Caco-2 (cell line): ENCODE measurements at regions not wholly inside any gene's neighbourhood (a gene's known extent, or its start where the extent isn't known, plus 50 kb on each side); places are given as distances from the start of the nearest gene placed in this dataset.

ENCODE experiments used
- BruUV-seq: library from RNA; stranded (reverse); fragments of 400-500 nt; replicated peaks from 2 replicates; lab custom pipeline; 2021; lab: Mats Ljungman, UMichigan
- CTCF ChIA-PET: fragments of 300-600 bp; sonication (Branson Sonifier 250); formaldehyde crosslinking; loops from one replicate; lab custom pipeline; 2022; ENCODE audit warnings: antibody characterized with exemption; lab: Charles Lee
- POLR2A ChIA-PET: fragments of 300-600 bp; sonication (Branson Sonifier 250); formaldehyde crosslinking; loops from one replicate; lab custom pipeline; 2022; ENCODE audit warnings: antibody characterized with exemption; lab: Charles Lee
- DNase-seq, 2 experiments: peaks; one replicate each; pipeline versions ENCODE4 v3.0.0 to v3.0.0-alpha.2; 2020 to 2022
- H3K27me3 ChIP-seq: replicated peaks from 2 replicates; pipeline ENCODE4 v1.6.0; 2011; ENCODE audit warnings: low read length; ENCODE audit not compliant: control insufficient read depth, insufficient read depth
- H3K36me3 ChIP-seq: 2 replicates; pipeline ENCODE4 v1.5.1; 2011; ENCODE audit warnings: low read length; ENCODE audit not compliant: control insufficient read depth, insufficient read depth
- H3K4me1 ChIP-seq: fragments of 250-450 bp; sonication (Bioruptor Pico); 2 replicates; pipeline ENCODE4 v1.5.1; 2020; ENCODE audit warnings: mild to moderate bottlenecking
- H3K4me3 ChIP-seq: 2 replicates; pipeline ENCODE4 v1.5.1; 2011; ENCODE audit warnings: low read depth, mild to moderate bottlenecking, control low read depth, low read length
- H3K9me3 ChIP-seq: fragments of 250-450 bp; sonication (Bioruptor Pico); 2 replicates; pipeline ENCODE4 v1.5.1; 2020; ENCODE audit warnings: mild to moderate bottlenecking, moderate library complexity
- H3K27ac Mint-ChIP-seq: one replicate; pipeline ENCODE4 v1.8.0; 2022; ENCODE audit warnings: mixed read lengths; ENCODE audit not compliant: unreplicated experiment
- H3K27me3 Mint-ChIP-seq: one replicate; pipeline ENCODE4 v1.8.0; 2022; ENCODE audit warnings: mixed read lengths; ENCODE audit not compliant: insufficient read depth, unreplicated experiment
- H3K36me3 Mint-ChIP-seq: one replicate; pipeline ENCODE4 v1.8.0; 2022; ENCODE audit warnings: mild to moderate bottlenecking, mixed read lengths; ENCODE audit not compliant: insufficient read depth, unreplicated experiment
- H3K4me1 Mint-ChIP-seq: one replicate; pipeline ENCODE4 v1.8.0; 2022; ENCODE audit warnings: low read depth, mixed read lengths; ENCODE audit not compliant: unreplicated experiment
- H3K4me3 Mint-ChIP-seq: one replicate; pipeline ENCODE4 v1.8.0; 2022; ENCODE audit warnings: mild to moderate bottlenecking, moderate library complexity, mixed read lengths; ENCODE audit not compliant: unreplicated experiment
- H3K9me3 Mint-ChIP-seq: one replicate; pipeline ENCODE4 v1.8.0; 2022; ENCODE audit warnings: mixed read lengths; ENCODE audit not compliant: unreplicated experiment
- CTCF ChIP-seq, 2 experiments: fragments of 200-600 bp in 1 of 2; IDR thresholded peaks; 1 replicate in 1 of 2; 2 replicates in 1 of 2; pipeline versions ENCODE4 v1.5.1 to v1.8.0; 2011 to 2022; ENCODE audit warnings: antibody characterized with exemption in 1 of 2, control low read depth in 1 of 2, inconsistent platforms in 1 of 2, low read depth in 1 of 2, low read length in 1 of 2, mild to moderate bottlenecking in 1 of 2, moderate library complexity in 1 of 2; ENCODE audit not compliant: insufficient read depth in 1 of 2, severe bottlenecking in 1 of 2, unreplicated experiment in 1 of 2
- intact Hi-C: fragments of 100-400 bp; cut with micrococcal nuclease; formaldehyde crosslinking; loops from one replicate; pipeline ENCODE4 v1.10.0; 2022; ENCODE audit not compliant: unreplicated experiment

- H3K27me3 ChIP-seq, result no peaks in the 10 kb centered on the region
- Mint-ChIP-seq H3K27me3 (peaks cover 2% of the 10 kb centered on the region), H3K36me3 (no peaks in the 10 kb centered on the region), H3K9me3 (no peaks in the 10 kb centered on the region), H3K4me3 (no peak overlapping the region), H3K27ac (no peak overlapping the region), H3K4me1 (no peaks in the 10 kb centered on the region)
- CTCF ChIA-PET, result no interaction called here
- H3K4me3 ChIP-seq, result no peak overlapping the region
- BruUV-seq, result no TSS peak
- intact Hi-C loops, result no loop called here
- no peaks in the 10 kb centered on the region for H3K36me3 ChIP-seq
- DNase-seq, result no peak
- POLR2A ChIA-PET, result no interaction called here
- no peaks in the 10 kb centered on the region for H3K9me3 ChIP-seq
- no peak for TF ChIP-seq CTCF (IDR thresholded peaks at IDR 0.05; ENCODE audit: insufficient read depth in 1 of 2, low read depth in 1 of 2, low read length in 1 of 2, severe bottlenecking in 1 of 2, unreplicated experiment in 1 of 2)
- no peaks in the 10 kb centered on the region for H3K4me1 ChIP-seq
Measured at GRCh38 chr5:106163233-106163632, 1507.5 kb downstream of the EFNA5 start.

- no peak for DNase-seq
- no peak for TF ChIP-seq CTCF (IDR thresholded peaks at IDR 0.05; ENCODE audit: insufficient read depth in 1 of 2, low read depth in 1 of 2, low read length in 1 of 2, severe bottlenecking in 1 of 2, unreplicated experiment in 1 of 2)
- no TSS peak for BruUV-seq
- ChIA-PET POLR2A (no interaction called here), CTCF (no interaction called here)
- H3K4me3 Mint-ChIP-seq, result no peak overlapping the region
- H3K36me3 Mint-ChIP-seq, result no peaks in the 10 kb centered on the region
- no peaks in the 10 kb centered on the region for H3K9me3 Mint-ChIP-seq
- H3K4me3 ChIP-seq, result no peak overlapping the region
- no peaks in the 10 kb centered on the region for H3K36me3 ChIP-seq
- intact Hi-C loops, result no loop called here
- H3K27me3 ChIP-seq, result no peaks in the 10 kb centered on the region
- H3K4me1 ChIP-seq, result no peaks in the 10 kb centered on the region
- H3K4me1 Mint-ChIP-seq, result no peaks in the 10 kb centered on the region
- H3K27me3 Mint-ChIP-seq, result no peaks in the 10 kb centered on the region
- no peaks in the 10 kb centered on the region for H3K9me3 ChIP-seq
- no peak overlapping the region for H3K27ac Mint-ChIP-seq
Measured at GRCh38 chr5:106159616-106160015, 1511.1 kb downstream of the EFNA5 start.

GRCh38 chr5:106154280-106154716 is 1516.4 kb downstream of the EFNA5 start:
- POLR2A ChIA-PET, result no interaction called here
- no peak for TF ChIP-seq CTCF (IDR thresholded peaks at IDR 0.05; ENCODE audit: insufficient read depth in 1 of 2, low read depth in 1 of 2, low read length in 1 of 2, severe bottlenecking in 1 of 2, unreplicated experiment in 1 of 2)
- Mint-ChIP-seq H3K27me3 (no peaks in the 10 kb centered on the region), H3K4me1 (no peaks in the 10 kb centered on the region), H3K27ac (no peak overlapping the region), H3K36me3 (no peaks in the 10 kb centered on the region), H3K9me3 (no peaks in the 10 kb centered on the region), H3K4me3 (no peak overlapping the region)
- CTCF ChIA-PET, result no interaction called here
- H3K36me3 ChIP-seq, result no peaks in the 10 kb centered on the region
- no peaks in the 10 kb centered on the region for H3K9me3 ChIP-seq
- BruUV-seq, result no TSS peak
- intact Hi-C loops, result no loop called here
- H3K4me3 ChIP-seq, result no peak overlapping the region
- DNase-seq, result no peak
- H3K27me3 ChIP-seq, result no peaks in the 10 kb centered on the region
- no peaks in the 10 kb centered on the region for H3K4me1 ChIP-seq
